HEK293 (cell line): ENCODE measurements at regions not wholly inside any gene's neighbourhood (a gene's known extent, or its start where the extent isn't known, plus 50 kb on each side); places are given as distances from the start of the nearest gene placed in this dataset.

Source experiments
- CTCF ChIA-PET: fragments of 350-600 bp; formaldehyde crosslinking; extraction: SDS; loops from one replicate; lab custom pipeline; 2021; ENCODE audit warnings: antibody characterized with exemption; lab: Yijun Ruan, JAX
- POLR2A ChIA-PET: fragments of 300-600 bp; formaldehyde crosslinking; extraction: SDS; loops from one replicate; lab custom pipeline; 2020; ENCODE audit warnings: antibody characterized with exemption, inconsistent platforms; lab: Yijun Ruan, JAX
- H3K27ac ChIP-seq: fragments of 200-500 bp; sonication (Bioruptor generic); 2 replicates; pipeline ENCODE4 v1.5.1; 2014; ENCODE audit warnings: low read depth, low read length, control low read depth, inconsistent platforms; ENCODE audit errors: extremely low read depth
- H3K36me3 ChIP-seq, 2 experiments: fragments of 200-500 bp in 1 of 2; sonication (Bioruptor generic) in 1 of 2; 1 replicate in 1 of 2; 2 replicates in 1 of 2; pipeline ENCODE4 v1.5.1; 2014 to 2017; ENCODE audit warnings: inconsistent platforms in 2 of 2, low read length in 2 of 2; ENCODE audit not compliant: control insufficient read depth in 2 of 2, insufficient read depth in 1 of 2
- H3K4me1 ChIP-seq: fragments of 200-500 bp; sonication (Bioruptor generic); 2 replicates; pipeline ENCODE4 v1.5.1; 2014; ENCODE audit warnings: mild to moderate bottlenecking, low read length, inconsistent platforms; ENCODE audit not compliant: control insufficient read depth, insufficient read depth
- H3K4me3 ChIP-seq: 2 replicates; pipeline ENCODE4 v1.5.1; 2011; ENCODE audit warnings: low read depth, mild to moderate bottlenecking, control low read depth, low read length, moderate library complexity
- H3K9me3 ChIP-seq: fragments of 200-500 bp; sonication (Bioruptor generic); 2 replicates; pipeline ENCODE4 v1.5.1; 2014; ENCODE audit warnings: low read depth, low read length, inconsistent platforms; ENCODE audit not compliant: control insufficient read depth, insufficient read depth
- FEZF1 ChIP-seq: fragments of 450-650 bp; formaldehyde crosslinking; IDR thresholded peaks from 2 replicates; pipeline ENCODE4 v1.5.1; 2016; ENCODE audit warnings: missing biosample characterization, missing genetic modification characterization
- KLF1 ChIP-seq: fragments of 450-650 bp; formaldehyde crosslinking; IDR thresholded peaks from 2 replicates; pipeline ENCODE4 v1.5.1; 2016; ENCODE audit warnings: missing biosample characterization, missing genetic modification characterization
- MZF1 ChIP-seq: fragments of 450-650 bp; formaldehyde crosslinking; IDR thresholded peaks from 2 replicates; pipeline ENCODE4 v1.5.1; 2017; ENCODE audit warnings: missing biosample characterization, missing genetic modification characterization, borderline replicate concordance
- SALL2 ChIP-seq: fragments of 450-650 bp; formaldehyde crosslinking; IDR thresholded peaks from 2 replicates; pipeline ENCODE4 v1.5.0; 2017; ENCODE audit warnings: missing biosample characterization, mild to moderate bottlenecking, missing genetic modification characterization, borderline replicate concordance
- SETDB1 ChIP-seq: IDR thresholded peaks from one replicate; pipeline ENCODE4 v1.6.1; 2017; ENCODE audit warnings: mild to moderate bottlenecking, low read length, moderate library complexity, mixed read lengths; ENCODE audit not compliant: insufficient read length
- SP3 ChIP-seq: fragments of 450-650 bp; formaldehyde crosslinking; IDR thresholded peaks from 2 replicates; pipeline ENCODE4 v1.5.1; 2016; ENCODE audit warnings: missing biosample characterization, missing genetic modification characterization
- ZBTB48 ChIP-seq: fragments of 450-650 bp; formaldehyde crosslinking; IDR thresholded peaks from 2 replicates; pipeline ENCODE4 v1.5.1; 2016; ENCODE audit warnings: missing biosample characterization, missing genetic modification characterization
- ZNF157 ChIP-seq: fragments of 450-650 bp; formaldehyde crosslinking; IDR thresholded peaks from 2 replicates; pipeline ENCODE4 v1.5.1; 2016; ENCODE audit warnings: missing biosample characterization, missing genetic modification characterization
- ZNF169 ChIP-seq: fragments of 450-650 bp; formaldehyde crosslinking; IDR thresholded peaks from 2 replicates; pipeline ENCODE4 v1.5.1; 2016; ENCODE audit warnings: missing biosample characterization, missing genetic modification characterization
- ZNF202 ChIP-seq: fragments of 450-650 bp; formaldehyde crosslinking; IDR thresholded peaks from 2 replicates; pipeline ENCODE4 v1.5.1; 2016; ENCODE audit warnings: missing biosample characterization, missing genetic modification characterization, borderline replicate concordance
- ZNF239 ChIP-seq: fragments of 450-650 bp; formaldehyde crosslinking; IDR thresholded peaks from 2 replicates; pipeline ENCODE4 v1.5.1; 2016; ENCODE audit warnings: missing biosample characterization, missing genetic modification characterization
- ZNF416 ChIP-seq: fragments of 450-650 bp; formaldehyde crosslinking; IDR thresholded peaks from 2 replicates; pipeline ENCODE4 v1.5.1; 2016; ENCODE audit warnings: missing biosample characterization, missing genetic modification characterization
- ZNF561 ChIP-seq: fragments of 450-650 bp; IDR thresholded peaks from 2 replicates; pipeline ENCODE4 v1.5.1; 2018; ENCODE audit warnings: missing biosample characterization, missing genetic modification characterization, borderline replicate concordance
- ZNF600 ChIP-seq: fragments of 450-650 bp; formaldehyde crosslinking; IDR thresholded peaks from 2 replicates; pipeline ENCODE4 v1.5.1; 2016; ENCODE audit warnings: missing biosample characterization, missing genetic modification characterization
- ZNF621 ChIP-seq: fragments of 450-650 bp; formaldehyde crosslinking; IDR thresholded peaks from 2 replicates; pipeline ENCODE4 v1.5.1; 2017; ENCODE audit warnings: missing biosample characterization, missing genetic modification characterization
- ZNF624 ChIP-seq: fragments of 450-650 bp; formaldehyde crosslinking; IDR thresholded peaks from 2 replicates; pipeline ENCODE4 v1.5.1; 2017; ENCODE audit warnings: missing biosample characterization, missing genetic modification characterization
- ZNF629 ChIP-seq: fragments of 450-650 bp; formaldehyde crosslinking; IDR thresholded peaks from 2 replicates; pipeline ENCODE4 v1.5.1; 2017; ENCODE audit warnings: missing biosample characterization, missing genetic modification characterization
- ZNF660 ChIP-seq: fragments of 450-650 bp; IDR thresholded peaks from 2 replicates; pipeline ENCODE4 v1.5.1; 2018; ENCODE audit warnings: missing biosample characterization, mild to moderate bottlenecking, missing genetic modification characterization
- ZNF664 ChIP-seq: fragments of 450-650 bp; formaldehyde crosslinking; IDR thresholded peaks from 2 replicates; pipeline ENCODE4 v1.5.1; 2016; ENCODE audit warnings: missing biosample characterization, missing genetic modification characterization
- ZSCAN30 ChIP-seq: fragments of 450-650 bp; IDR thresholded peaks from 2 replicates; pipeline ENCODE4 v1.5.1; 2018; ENCODE audit warnings: missing biosample characterization, mild to moderate bottlenecking, missing genetic modification characterization, moderate library complexity
- TF ChIP-seq, protein P1 (sequence below): fragments of 450-650 bp; formaldehyde crosslinking; IDR thresholded peaks from 2 replicates; pipeline ENCODE4 v1.5.1; 2016; ENCODE audit warnings: missing biosample characterization, missing genetic modification characterization, low read depth
- TF ChIP-seq, protein P2 (sequence below): fragments of 450-650 bp; IDR thresholded peaks from 2 replicates; pipeline ENCODE4 v1.5.1; 2018; ENCODE audit warnings: missing biosample characterization, missing genetic modification characterization
- TF ChIP-seq, protein P3 (sequence below): fragments of 450-650 bp; formaldehyde crosslinking; IDR thresholded peaks from 2 replicates; pipeline ENCODE4 v1.5.1; 2016; ENCODE audit warnings: missing biosample characterization, missing genetic modification characterization
- TF ChIP-seq, protein P4 (sequence below): fragments of 450-650 bp; formaldehyde crosslinking; IDR thresholded peaks from 2 replicates; pipeline ENCODE4 v1.5.1; 2016; ENCODE audit warnings: missing biosample characterization, missing genetic modification characterization

DNA sequence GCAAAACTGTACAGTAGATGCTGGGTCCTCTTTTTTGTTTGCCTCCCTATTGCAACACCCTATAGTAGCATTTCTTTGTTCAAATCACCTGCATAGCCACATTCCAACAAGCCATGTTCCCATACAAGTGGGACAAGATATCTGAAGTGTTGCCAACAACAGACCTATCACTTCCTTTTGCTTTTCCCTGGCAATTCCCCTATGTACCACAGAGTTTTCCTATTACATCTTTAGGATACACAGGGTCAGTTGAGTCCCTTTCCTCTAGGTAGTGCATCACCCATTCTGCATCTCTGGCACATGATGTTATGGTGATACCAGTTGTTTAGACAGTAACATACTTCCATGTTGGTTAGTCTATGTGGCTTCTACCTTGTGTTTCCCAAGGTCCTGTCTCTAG lies 125.1 kb upstream of the FBXL7 start (continued):
- TF ChIP-seq, protein P1, sequence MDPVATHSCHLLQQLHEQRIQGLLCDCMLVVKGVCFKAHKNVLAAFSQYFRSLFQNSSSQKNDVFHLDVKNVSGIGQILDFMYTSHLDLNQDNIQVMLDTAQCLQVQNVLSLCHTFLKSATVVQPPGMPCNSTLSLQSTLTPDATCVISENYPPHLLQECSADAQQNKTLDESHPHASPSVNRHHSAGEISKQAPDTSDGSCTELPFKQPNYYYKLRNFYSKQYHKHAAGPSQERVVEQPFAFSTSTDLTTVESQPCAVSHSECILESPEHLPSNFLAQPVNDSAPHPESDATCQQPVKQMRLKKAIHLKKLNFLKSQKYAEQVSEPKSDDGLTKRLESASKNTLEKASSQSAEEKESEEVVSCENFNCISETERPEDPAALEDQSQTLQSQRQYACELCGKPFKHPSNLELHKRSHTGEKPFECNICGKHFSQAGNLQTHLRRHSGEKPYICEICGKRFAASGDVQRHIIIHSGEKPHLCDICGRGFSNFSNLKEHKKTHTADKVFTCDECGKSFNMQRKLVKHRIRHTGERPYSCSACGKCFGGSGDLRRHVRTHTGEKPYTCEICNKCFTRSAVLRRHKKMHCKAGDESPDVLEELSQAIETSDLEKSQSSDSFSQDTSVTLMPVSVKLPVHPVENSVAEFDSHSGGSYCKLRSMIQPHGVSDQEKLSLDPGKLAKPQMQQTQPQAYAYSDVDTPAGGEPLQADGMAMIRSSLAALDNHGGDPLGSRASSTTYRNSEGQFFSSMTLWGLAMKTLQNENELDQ (tag by site-specific recombination) = no peak
- TF ChIP-seq ZNF416 (tag by site-specific recombination) (no peak), ZSCAN30 (tag by site-specific recombination) (no peak), SETDB1 (no peak)
- TF ChIP-seq, protein P2, sequence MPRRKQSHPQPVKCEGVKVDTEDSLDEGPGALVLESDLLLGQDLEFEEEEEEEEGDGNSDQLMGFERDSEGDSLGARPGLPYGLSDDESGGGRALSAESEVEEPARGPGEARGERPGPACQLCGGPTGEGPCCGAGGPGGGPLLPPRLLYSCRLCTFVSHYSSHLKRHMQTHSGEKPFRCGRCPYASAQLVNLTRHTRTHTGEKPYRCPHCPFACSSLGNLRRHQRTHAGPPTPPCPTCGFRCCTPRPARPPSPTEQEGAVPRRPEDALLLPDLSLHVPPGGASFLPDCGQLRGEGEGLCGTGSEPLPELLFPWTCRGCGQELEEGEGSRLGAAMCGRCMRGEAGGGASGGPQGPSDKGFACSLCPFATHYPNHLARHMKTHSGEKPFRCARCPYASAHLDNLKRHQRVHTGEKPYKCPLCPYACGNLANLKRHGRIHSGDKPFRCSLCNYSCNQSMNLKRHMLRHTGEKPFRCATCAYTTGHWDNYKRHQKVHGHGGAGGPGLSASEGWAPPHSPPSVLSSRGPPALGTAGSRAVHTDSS (tag by site-specific recombination) = no peak

DNA sequence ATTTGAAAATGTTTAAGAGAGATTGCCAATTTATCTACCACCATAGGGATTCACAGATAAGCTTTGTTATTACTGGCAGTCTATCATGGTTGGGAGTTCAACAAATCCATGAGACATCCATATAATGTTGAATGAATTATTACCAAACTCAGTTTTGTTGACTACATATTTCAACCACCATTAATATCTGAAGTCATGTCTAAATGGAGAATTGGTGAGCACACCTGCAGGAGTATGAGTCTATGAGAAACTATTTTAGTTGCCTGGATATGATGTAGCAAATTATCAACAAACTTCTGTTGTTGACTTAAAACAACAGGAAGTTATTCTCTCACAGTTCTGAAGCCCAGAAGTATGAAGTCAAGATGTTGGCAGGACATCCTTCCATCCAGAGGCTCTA lies 126.8 kb upstream of the FBXL7 start:
- Histone ChIP-seq H3K4me1 (no peaks in the 10 kb centered on the region), H3K4me3 (no peak overlapping the region), H3K9me3 (no peaks in the 10 kb centered on the region), H3K27ac (no peak overlapping the region), H3K36me3 (no peaks in the 10 kb centered on the region)
- ChIA-PET POLR2A (no interaction called here), CTCF (interaction anchor here (0.6 kb wide), 1 partner anchor 271 kb away, joined by 3 read pairs; no protein-coding TSS in a partner anchor)
- TF ChIP-seq ZNF202 (tag by site-specific recombination) (no peak), ZNF169 (no peak), ZNF624 (tag by site-specific recombination) (no peak), ZNF629 (no peak), KLF1 (tag by site-specific recombination) (no peak), ZNF621 (tag by site-specific recombination) (no peak), SP3 (tag by site-specific recombination) (no peak), ZNF660 (tag by site-specific recombination) (no peak), FEZF1 (no peak), ZNF157 (no peak), ZNF600 (tag by site-specific recombination) (no peak), ZNF561 (tag by site-specific recombination) (no peak), ZNF664 (tag by site-specific recombination) (no peak), ZNF239 (tag by site-specific recombination) (no peak), ZBTB48 (tag by site-specific recombination) (no peak), SALL2 (tag by site-specific recombination) (no peak), MZF1 (tag by site-specific recombination) (no peak)
- TF ChIP-seq, protein P3, sequence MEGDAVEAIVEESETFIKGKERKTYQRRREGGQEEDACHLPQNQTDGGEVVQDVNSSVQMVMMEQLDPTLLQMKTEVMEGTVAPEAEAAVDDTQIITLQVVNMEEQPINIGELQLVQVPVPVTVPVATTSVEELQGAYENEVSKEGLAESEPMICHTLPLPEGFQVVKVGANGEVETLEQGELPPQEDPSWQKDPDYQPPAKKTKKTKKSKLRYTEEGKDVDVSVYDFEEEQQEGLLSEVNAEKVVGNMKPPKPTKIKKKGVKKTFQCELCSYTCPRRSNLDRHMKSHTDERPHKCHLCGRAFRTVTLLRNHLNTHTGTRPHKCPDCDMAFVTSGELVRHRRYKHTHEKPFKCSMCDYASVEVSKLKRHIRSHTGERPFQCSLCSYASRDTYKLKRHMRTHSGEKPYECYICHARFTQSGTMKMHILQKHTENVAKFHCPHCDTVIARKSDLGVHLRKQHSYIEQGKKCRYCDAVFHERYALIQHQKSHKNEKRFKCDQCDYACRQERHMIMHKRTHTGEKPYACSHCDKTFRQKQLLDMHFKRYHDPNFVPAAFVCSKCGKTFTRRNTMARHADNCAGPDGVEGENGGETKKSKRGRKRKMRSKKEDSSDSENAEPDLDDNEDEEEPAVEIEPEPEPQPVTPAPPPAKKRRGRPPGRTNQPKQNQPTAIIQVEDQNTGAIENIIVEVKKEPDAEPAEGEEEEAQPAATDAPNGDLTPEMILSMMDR (tag by site-specific recombination) = no peak
- TF ChIP-seq, protein P4, sequence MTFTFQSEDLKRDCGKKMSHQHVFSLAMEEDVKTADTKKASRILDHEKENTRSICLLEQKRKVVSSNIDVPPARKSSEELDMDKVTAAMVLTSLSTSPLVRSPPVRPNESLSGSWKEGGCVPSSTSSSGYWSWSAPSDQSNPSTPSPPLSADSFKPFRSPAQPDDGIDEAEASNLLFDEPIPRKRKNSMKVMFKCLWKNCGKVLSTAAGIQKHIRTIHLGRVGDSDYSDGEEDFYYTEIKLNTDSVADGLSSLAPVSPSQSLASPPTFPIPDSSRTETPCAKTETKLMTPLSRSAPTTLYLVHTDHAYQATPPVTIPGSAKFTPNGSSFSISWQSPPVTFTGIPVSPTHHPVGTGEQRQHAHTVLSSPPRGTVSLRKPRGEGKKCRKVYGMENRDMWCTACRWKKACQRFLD (tag by site-specific recombination) = no peak
